HFFc6 (cell line): ENCODE measurements at regions not wholly inside any gene's neighbourhood (a gene's known extent, or its start where the extent isn't known, plus 50 kb on each side); places are given as distances from the start of the nearest gene placed in this dataset.

Experiments used
- DNase-seq: peaks from one replicate; pipeline ENCODE4 v3.0.0-alpha.2; 2018
- H3K27ac Mint-ChIP-seq: 2 replicates; pipeline ENCODE4 v1.8.0; 2020; ENCODE audit warnings: mild to moderate bottlenecking, mixed read lengths
- H3K27me3 Mint-ChIP-seq: 2 replicates; pipeline ENCODE4 v1.8.0; 2021; ENCODE audit warnings: mild to moderate bottlenecking, moderate library complexity, mixed read lengths; ENCODE audit not compliant: insufficient read depth
- H3K36me3 Mint-ChIP-seq: 2 replicates; pipeline ENCODE4 v1.8.0; 2021; ENCODE audit warnings: low read depth, mixed read lengths
- H3K4me1 Mint-ChIP-seq: 2 replicates; pipeline ENCODE4 v1.8.0; 2020; ENCODE audit warnings: low read depth, mixed read lengths
- H3K4me3 Mint-ChIP-seq: 2 replicates; pipeline ENCODE4 v1.8.0; 2020; ENCODE audit warnings: mild to moderate bottlenecking, moderate library complexity, mixed read lengths
- H3K9me3 Mint-ChIP-seq: 2 replicates; pipeline ENCODE4 v1.8.0; 2020; ENCODE audit warnings: mild to moderate bottlenecking, mixed read lengths
- TF ChIP-seq, protein P1 (sequence below): fragments of 200-600 bp; sonication (generic); IDR thresholded peaks from 2 replicates; pipeline ENCODE4 v1.5.0; 2021; ENCODE audit warnings: antibody characterized with exemption, mild to moderate bottlenecking

DNA sequence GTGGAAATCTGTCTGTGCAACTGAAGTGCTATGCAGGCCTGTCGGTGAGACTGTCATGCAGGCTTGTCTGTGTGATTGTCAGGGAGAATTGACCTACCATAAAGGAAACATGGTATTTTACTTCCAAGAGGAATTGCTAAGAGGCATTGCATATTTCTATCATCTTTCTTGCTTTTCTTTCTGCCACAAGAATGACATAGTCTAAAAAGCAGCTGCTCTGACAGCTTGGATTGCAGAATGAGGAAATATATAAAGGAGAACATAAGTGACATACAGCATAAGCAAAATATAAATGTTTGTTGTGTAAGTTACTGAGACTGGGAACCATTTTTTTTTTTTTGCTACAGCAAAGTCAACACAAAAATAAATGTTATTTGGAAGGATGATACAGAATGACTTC, 105.1 kb downstream of the MANEA start:
- no peak for DNase-seq
- peaks cover 23% of the 10 kb centered on the region for H3K9me3 Mint-ChIP-seq
- TF ChIP-seq, protein P1, sequence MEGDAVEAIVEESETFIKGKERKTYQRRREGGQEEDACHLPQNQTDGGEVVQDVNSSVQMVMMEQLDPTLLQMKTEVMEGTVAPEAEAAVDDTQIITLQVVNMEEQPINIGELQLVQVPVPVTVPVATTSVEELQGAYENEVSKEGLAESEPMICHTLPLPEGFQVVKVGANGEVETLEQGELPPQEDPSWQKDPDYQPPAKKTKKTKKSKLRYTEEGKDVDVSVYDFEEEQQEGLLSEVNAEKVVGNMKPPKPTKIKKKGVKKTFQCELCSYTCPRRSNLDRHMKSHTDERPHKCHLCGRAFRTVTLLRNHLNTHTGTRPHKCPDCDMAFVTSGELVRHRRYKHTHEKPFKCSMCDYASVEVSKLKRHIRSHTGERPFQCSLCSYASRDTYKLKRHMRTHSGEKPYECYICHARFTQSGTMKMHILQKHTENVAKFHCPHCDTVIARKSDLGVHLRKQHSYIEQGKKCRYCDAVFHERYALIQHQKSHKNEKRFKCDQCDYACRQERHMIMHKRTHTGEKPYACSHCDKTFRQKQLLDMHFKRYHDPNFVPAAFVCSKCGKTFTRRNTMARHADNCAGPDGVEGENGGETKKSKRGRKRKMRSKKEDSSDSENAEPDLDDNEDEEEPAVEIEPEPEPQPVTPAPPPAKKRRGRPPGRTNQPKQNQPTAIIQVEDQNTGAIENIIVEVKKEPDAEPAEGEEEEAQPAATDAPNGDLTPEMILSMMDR = no peak
- H3K27me3 Mint-ChIP-seq = 0 out of 2 replicates have a peak, but pooled peaks cover 2% of the 10 kb centered on the region
- no peaks in the 10 kb centered on the region for H3K4me1 Mint-ChIP-seq
- no peak overlapping the region for H3K27ac Mint-ChIP-seq
- no peaks in the 10 kb centered on the region for H3K36me3 Mint-ChIP-seq
- no peak overlapping the region for H3K4me3 Mint-ChIP-seq

DNA sequence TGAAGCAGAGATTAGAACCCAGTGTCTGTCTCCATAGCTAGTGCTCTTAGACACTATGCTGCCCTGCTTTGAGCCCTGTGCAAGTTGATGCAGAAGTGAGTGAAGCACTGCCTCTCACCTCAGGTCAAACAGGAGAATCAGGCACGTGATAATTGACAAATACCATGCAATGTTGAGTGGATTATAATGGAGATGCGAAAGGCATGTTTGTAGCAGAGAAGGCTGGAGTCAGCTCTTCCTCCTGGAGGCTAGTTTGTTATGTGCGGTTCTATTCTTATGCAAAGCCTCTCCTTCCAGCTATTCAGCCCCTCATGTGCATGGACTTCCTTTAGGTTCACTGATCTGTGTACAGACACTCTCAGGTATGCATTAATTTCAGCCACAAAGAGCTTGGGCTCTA, 108.5 kb downstream of the MANEA start:
- no peak overlapping the region for H3K27ac Mint-ChIP-seq
- H3K27me3 Mint-ChIP-seq = 0 out of 2 replicates have a peak, but pooled peaks cover 2% of the 10 kb centered on the region
- no peak overlapping the region for H3K4me3 Mint-ChIP-seq
- TF ChIP-seq, protein P1 = no peak
- H3K4me1 Mint-ChIP-seq = no peaks in the 10 kb centered on the region
- no peaks in the 10 kb centered on the region for H3K36me3 Mint-ChIP-seq
- DNase-seq = no peak
- peaks cover 24% of the 10 kb centered on the region for H3K9me3 Mint-ChIP-seq

DNA sequence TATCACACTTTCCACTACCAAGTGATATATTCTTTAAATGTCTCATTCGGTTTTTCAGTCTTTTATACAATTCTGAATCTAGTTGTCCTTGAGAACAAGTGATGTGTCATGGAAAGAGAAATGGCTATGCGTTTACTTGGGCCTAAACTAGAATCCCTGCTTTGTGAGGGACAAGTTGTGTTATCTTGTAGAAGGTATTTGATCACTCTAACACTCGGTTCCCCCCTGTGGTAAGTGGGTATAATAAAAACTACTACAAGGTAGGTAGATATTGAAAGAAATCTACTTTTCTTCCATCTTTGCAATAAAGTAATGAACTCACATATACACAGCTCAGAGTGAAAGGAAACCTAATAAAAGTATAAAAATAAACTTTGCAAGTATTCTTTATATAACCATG, 108.9 kb downstream of the MANEA start:
- Mint-ChIP-seq H3K4me3 (no peak overlapping the region), H3K36me3 (no peaks in the 10 kb centered on the region), H3K9me3 (peaks cover 22% of the 10 kb centered on the region), H3K4me1 (no peaks in the 10 kb centered on the region), H3K27me3 (0 out of 2 replicates have a peak, but pooled peaks cover 2% of the 10 kb centered on the region), H3K27ac (no peak overlapping the region)
- no peak for DNase-seq
- TF ChIP-seq, protein P1 = no peak

DNA sequence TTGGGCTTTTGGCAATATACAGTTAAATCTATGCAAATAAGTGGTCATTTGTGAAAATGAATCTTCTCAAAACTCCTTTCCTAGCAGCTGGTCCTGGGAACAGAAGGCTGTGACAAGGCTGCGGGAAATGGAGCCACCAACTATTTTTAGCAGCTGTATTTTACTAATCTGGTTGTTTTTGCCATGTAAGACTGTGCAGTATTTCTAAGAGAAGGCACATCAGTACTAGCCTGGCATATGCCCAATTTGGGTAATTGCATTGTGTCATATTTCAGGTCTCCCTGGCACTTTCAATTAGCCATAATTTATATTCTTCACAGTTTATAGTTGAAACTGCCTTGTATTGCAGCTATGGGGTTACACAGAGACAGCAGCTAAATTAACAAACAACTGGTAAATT, 109.6 kb downstream of the MANEA start:
- no peaks in the 10 kb centered on the region for H3K27me3 Mint-ChIP-seq
- H3K4me1 Mint-ChIP-seq = no peaks in the 10 kb centered on the region
- no peak overlapping the region for H3K27ac Mint-ChIP-seq
- DNase-seq = no peak
- H3K36me3 Mint-ChIP-seq = no peaks in the 10 kb centered on the region
- no peak overlapping the region for H3K4me3 Mint-ChIP-seq
- peaks cover 16% of the 10 kb centered on the region for H3K9me3 Mint-ChIP-seq
- TF ChIP-seq, protein P1 = no peak

DNA sequence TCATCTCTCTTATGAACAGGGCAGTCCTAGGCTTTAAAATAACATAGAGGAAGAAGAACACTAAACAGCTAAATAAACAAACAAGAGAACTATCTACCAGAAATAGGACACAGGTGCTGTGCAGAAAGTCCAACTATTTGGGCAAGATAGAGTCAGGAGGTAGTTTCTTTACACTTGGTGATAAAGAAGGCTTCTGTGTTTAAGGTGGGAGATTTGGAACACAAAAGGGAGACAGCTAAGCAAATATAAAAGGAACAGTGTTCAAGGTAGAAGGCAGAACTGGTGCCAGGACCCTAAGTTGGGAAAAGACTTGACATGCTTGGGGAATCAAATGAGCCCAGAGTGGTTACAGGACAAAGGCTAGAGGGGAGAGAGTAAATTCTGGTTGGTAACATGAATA, 110.5 kb downstream of the MANEA start:
- TF ChIP-seq, protein P1 = no peak
- Mint-ChIP-seq H3K4me1 (no peaks in the 10 kb centered on the region), H3K4me3 (no peak overlapping the region), H3K27me3 (no peaks in the 10 kb centered on the region), H3K27ac (no peak overlapping the region), H3K36me3 (no peaks in the 10 kb centered on the region), H3K9me3 (peaks cover 15% of the 10 kb centered on the region)
- DNase-seq = no peak

DNA sequence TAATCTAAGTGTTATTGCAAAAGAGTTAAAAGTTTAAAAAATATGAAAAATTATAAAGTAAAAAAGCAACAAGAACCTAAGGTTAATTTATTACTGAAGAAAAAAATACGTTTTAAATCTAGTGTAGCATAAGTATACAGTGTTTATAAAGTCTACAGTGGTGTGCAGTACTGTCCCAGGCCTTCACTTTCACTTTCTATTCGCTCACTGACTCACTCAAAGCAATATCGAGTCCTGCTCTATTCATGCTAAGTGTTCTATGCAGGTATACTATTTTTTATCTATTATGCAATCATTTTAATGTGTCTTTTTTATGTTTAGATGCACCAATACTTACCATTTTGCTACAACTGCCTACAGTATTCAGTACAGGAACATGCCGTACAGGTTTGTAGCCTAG, 113.0 kb downstream of the MANEA start:
- no peaks in the 10 kb centered on the region for H3K4me1 Mint-ChIP-seq
- TF ChIP-seq, protein P1 = no peak
- H3K4me3 Mint-ChIP-seq = peak overlapping the region; percentile 23
- no peak overlapping the region for H3K27ac Mint-ChIP-seq
- peaks cover 16% of the 10 kb centered on the region for H3K9me3 Mint-ChIP-seq
- no peaks in the 10 kb centered on the region; the same call in 1 of the 2 replicates for H3K27me3 Mint-ChIP-seq
- DNase-seq = no peak
- no peaks in the 10 kb centered on the region for H3K36me3 Mint-ChIP-seq
